Activated CD8-positive, alpha-beta memory T cell treated with anti-CD3 and anti-CD28 coated beads for 36 hours (primary cell): ENCODE measurements at regions not wholly inside any gene's neighbourhood (a gene's known extent, or its start where the extent isn't known, plus 50 kb on each side); places are given as distances from the start of the nearest gene placed in this dataset.

Source experiments
- CTCF ChIA-PET: fragments of 350-600 bp; sonication (Branson Sonifier 250); formaldehyde crosslinking; loops from one replicate; lab custom pipeline; 2021; ENCODE audit warnings: antibody characterized with exemption; lab: Charles Lee
- POLR2A ChIA-PET: fragments of 350-600 bp; sonication (Branson Sonifier 250); formaldehyde crosslinking; loops from one replicate; lab custom pipeline; 2021; ENCODE audit warnings: antibody characterized with exemption; lab: Charles Lee

DNA sequence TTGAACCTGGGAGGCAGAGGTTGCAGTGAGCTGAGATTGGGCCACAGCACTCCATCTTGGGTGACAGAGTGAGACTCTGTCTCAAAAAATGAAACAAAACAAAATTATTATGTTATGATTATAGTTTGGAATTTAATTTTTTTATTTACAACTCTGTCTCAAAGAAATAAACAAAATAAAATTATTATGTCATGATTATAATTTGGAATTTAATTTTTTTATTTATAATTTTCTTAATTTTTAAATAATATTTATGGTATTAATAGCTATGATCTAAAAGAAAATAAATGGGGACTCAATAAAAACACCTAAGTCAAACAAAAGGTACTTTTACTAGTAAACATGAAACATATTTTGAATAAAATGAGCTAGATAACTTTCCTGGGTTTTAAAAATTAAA is 994.8 kb upstream of the GHITM start:
- CTCF ChIA-PET: no interaction called here
- POLR2A ChIA-PET: no interaction called here

DNA sequence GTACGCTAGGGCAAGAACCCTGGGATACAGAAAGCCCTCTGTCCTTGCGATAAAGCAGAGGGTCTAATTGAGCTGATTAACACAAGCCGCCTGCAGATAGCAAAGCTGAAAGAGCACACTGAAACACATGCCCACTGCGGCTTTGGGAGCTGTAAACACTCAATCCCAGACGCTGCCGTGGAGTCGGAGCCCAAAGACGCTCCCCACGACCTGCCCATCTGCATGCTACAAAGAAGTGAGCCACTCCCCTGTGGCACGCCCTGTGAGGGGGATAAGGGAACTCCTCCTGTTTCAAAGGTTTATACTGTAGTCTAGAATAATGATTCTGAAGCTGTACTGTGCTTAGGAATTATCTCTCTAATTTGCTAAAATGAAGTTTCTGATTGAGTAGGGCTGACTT is 985.6 kb upstream of the GHITM start:
- CTCF ChIA-PET: no interaction called here
- POLR2A ChIA-PET: no interaction called here

DNA sequence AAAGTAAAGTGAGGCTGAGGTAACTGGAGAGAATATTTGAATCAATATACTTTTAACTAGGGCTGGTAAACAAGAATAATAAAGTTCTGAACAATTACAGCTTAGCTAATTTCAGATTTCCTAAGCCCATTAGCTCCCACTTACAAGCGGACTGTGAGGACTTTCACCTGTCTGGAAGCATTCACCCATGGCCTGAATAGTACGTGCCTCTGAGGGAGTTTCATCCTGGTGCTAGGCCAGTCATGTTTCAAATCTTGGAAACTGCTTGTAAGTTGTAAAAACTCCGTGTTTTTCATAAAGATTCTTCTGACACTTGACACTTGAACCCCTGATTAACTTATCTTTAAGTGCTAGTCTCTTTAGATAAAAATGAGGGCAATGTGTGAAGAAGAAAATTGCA is 975.2 kb upstream of the GHITM start:
- ChIA-PET POLR2A (no interaction called here), CTCF (no interaction called here)

DNA sequence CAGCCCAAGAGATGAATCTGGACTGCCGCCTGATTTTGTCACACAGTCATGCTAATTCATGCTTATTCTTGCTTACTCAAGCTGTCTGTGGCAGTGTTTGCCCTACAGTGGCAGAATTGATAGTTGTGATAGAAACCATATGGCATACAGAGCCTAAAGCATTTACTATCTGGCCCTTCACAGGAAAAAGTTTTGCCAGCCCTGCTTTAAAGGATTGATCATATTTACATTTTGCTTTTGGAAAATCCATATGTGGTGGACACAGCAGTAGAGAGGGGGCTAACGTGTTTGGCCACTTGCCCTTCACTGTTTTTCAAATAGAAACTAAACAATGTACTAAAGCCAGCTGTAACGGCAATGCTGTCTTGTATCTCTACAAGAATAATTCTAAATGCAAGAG is 974.0 kb upstream of the GHITM start:
- CTCF ChIA-PET: no interaction called here

DNA sequence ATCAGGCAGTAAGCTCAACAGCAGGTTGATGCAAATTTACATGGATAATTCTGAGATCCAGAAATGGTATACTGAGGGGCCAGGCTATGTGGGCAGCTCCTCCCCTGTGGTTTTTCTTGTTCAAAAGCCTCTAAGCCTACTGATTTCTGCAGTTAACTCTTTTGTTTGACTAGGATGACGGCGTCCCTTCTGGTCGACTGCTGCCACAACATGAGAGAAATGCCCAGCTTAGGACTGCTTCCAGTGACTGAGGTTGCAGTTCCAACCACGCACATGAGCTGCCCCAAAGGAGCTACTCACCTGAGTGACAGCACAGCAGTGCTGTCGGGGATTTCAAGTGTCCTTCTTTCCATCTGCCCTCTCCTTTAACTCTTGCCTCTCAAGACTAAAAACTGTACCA is 973.0 kb upstream of the GHITM start:
- ChIA-PET POLR2A (no interaction called here), CTCF (no interaction called here)

More for the DNA sequence above, 974.0 kb upstream of the GHITM start:
- POLR2A ChIA-PET: no interaction called here

DNA sequence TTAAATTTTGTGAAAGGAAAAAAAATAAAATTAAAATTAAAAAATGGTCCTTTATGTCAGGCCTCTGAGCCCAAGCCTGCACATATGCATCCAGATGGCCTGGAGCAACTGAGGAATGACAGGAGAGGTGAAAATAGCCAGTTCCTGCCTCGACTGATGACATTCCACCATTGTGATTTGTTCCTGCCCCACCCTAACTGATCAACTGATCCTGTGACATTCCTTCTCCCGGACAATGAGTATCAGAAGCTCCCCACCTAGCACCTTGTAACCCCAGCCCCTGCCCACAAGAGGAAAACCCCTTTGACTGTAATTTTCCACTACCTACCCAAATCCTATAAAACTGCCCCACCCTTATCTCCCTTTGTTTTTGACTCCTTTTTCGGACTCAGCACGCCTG is 972.2 kb upstream of the GHITM start:
- ChIA-PET CTCF (no interaction called here), POLR2A (no interaction called here)

DNA sequence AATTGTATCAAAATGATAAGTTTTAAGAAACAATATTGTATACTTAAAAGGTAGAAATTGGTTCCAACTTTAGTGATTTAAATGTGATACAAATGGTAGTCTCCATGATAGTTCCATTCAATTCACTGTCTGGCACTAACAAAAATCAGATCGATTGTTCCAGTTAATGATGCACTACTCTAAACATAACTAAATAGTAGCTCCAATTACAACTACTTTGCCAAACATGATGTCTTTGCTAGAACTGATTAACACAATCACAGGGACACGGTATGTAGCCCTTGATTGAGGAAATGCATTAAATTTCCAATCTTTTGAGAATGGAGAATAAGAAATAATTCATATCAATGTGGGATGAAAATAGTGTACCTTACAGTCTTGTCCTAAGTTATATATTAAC is 962.4 kb upstream of the GHITM start:
- ChIA-PET POLR2A (no interaction called here), CTCF (no interaction called here)

DNA sequence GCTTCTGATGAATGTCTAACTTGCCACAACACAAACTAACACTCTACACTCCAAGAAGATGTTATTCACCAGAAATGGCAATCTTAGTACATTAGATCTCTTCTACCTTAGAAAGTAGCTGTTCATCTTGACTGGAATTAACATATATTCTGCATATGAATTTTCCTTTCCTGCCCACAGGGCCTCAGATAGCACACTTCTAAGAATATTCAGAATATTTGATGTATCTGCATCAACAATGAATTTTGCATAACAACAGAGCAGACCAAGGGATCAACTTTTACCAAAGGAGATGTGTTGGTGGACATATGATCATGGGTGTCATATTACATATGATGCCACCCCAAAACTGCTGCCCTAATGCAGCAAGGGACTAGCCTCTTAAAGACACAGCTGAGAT is 960.8 kb upstream of the GHITM start:
- POLR2A ChIA-PET: no interaction called here
- CTCF ChIA-PET: no interaction called here

DNA sequence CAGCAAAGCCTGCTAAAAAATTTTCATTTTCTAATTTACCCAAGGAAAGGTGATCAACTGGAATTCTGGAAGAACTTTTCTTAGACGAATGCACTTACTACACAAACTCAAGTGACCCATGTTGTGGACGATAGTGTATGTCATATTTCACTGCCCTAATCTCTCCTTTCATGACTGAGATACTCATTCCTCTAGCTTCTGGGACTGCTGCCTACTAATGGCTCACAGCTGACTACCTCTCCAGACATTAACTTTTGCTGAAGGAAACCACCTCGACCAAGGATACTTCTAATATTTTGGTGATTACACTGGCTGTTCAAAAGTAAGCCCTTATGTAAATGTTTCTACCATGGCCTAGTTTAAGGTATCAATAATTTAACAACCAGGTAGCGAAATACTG is 959.9 kb upstream of the GHITM start:
- ChIA-PET POLR2A (no interaction called here), CTCF (no interaction called here)

DNA sequence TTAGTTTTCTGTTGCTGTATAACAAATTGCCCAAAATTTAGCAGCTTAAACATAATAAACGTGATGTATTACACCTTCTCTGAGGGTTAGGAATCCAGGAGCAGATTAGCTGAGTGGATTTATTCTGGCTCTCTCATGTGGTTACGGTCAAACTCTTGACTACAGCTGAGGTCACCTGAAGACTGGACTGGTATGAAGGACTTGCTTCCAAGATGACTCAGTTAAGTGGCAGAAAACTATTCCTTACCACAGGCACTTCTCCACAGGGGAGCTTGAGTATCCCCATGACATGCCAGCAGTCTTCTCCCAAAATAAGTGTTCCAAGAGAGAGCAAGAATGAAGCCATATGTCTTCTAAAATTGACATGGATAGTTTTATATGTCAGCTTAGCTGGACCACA is 957.2 kb upstream of the GHITM start:
- ChIA-PET CTCF (no interaction called here), POLR2A (no interaction called here)

DNA sequence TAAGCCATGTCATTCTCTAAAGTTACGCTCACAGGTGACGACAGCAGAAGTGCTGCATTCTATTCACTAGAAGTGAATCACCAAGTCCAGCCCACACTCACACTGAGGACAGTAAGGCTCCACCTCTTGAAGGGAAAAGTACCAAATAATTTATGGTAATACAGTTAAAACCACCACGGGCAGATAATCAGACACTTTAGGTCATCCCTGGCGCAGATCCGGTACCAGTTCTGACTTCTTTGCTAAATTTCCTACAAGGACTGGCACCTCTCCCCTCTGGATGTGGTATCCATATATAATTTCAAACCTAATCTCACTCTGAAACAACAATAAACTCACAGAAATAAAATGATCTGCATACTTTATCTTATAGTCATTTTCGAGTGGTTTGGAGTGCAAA is 954.7 kb upstream of the GHITM start:
- ChIA-PET POLR2A (no interaction called here), CTCF (no interaction called here)

DNA sequence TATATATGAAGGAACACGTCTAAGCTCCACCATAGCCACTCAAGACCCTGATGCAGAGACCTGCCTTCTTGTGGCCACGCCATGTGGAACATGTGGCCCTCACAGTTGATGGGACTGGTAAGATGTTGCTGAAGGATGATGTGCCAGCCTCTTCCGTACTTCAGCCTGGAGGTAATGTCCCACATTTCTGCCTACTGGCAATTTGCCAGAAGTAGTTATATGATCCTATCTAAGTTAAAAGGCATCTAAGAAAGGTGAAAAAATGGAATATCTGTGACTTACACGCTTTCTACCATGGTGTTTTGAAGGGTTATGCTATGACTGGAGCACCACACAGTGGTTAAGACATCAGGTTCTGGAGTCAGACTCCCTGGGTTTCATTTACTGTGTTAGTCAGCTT is 948.7 kb upstream of the GHITM start:
- ChIA-PET CTCF (no interaction called here), POLR2A (no interaction called here)

DNA sequence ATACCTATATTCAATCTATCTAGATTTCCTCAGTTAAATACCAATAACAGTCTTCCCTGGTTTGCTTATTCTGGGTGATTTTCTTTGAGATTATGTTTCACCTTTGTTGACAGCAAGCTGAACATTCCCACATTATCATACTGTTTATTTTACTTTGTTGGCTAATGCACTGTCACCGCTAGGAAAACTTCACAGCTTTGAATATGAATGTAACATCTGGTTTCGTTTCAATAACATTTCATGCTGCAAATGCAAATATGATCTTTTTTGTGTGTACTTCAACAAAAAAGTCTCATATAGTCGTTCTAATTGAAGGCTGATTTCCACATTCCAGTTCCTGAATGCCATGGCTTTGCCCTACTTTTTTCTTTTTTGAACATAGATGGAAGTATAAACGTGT is 946.3 kb upstream of the GHITM start:
- ChIA-PET POLR2A (no interaction called here), CTCF (no interaction called here)

DNA sequence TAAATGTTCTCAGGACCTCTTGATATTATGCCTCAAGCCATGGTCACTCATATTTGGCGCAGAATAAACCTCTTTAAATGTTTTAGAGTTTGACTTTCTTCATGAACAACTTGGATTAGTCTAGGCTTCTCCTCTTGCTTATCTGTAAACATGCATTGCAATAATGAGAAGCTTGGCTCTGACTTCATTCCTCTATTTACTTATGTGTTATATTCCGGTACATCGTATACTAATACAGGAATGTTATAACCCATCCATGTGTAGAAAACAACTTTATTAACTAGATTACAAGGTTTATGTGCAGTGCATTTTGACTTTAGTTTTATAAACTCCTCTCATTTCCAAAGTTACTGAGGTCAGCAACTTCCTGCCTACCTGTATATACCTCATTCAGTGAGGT is 944.3 kb upstream of the GHITM start:
- POLR2A ChIA-PET: no interaction called here

DNA sequence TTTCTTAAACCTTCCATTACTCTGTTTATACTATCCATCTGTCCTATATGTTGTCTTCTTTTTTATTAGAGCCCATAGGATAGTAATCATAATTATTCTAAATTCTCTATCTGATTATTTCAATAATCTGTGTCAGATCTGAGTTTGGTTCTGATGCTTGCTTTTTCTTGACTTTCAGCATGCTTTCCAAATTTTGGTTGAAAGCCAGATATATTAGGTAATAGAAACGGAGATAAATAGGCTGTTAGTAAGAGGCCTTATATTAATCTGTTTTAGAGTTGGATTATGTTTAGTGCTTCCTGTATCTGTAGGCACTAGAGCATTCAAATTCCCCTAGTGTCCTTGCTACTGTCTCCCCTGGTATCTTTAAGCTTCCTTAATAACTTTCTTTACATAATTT is 939.9 kb upstream of the GHITM start:
- ChIA-PET POLR2A (no interaction called here), CTCF (no interaction called here)

More for the DNA sequence above, 944.3 kb upstream of the GHITM start:
- CTCF ChIA-PET: no interaction called here

DNA sequence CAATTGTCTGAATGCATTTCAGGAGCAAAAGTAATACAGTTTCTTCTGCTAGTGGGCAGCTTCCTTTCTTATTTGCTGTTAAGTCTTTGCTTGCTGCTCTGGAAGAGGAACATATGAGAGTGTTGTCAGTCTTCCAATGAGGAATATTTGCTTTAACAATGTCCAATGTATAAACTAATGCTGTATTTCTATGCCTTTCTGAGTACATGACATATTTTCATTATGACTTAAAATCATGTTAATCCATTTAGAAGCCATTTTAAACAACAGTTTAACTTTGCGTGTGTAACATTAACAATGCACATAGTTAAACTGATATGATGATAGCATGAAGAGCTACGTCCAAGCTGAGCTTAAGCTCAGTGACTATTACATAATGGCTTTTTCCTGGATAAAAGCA is 933.4 kb upstream of the GHITM start:
- POLR2A ChIA-PET: no interaction called here
- CTCF ChIA-PET: no interaction called here

DNA sequence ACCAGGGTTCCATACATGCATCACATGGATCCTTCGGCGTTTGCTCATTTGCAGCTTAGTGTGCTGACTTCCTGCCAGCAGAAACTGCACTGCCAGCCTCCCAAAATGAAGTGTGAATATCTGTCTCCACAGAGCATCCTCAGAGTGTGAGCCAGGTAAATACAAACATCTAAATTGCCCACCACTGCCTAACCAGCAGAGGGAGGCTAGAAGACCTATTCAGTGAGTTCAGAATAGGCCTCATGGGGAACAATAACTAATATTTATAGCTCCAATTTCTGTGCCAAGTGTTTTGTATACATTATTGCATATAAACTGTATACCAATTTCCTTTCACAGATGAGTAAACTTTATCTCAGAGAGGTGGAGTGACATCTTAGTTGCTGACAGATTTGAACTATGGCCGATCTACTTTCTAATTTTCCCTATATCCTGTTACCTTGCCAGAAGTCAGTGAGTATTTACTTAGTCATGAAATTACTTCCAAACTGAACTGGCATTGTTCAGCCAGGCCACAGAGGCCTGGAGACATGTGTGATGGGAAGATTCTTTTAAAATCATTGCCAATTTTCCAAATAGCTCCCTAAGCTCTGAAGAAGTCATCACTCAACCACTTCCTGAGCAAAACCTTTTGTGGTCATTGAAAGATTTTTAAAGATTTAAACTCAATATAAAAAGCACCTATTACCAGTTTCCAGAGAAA is 926.5 kb upstream of the GHITM start:
- POLR2A ChIA-PET: no interaction called here
- CTCF ChIA-PET: no interaction called here

DNA sequence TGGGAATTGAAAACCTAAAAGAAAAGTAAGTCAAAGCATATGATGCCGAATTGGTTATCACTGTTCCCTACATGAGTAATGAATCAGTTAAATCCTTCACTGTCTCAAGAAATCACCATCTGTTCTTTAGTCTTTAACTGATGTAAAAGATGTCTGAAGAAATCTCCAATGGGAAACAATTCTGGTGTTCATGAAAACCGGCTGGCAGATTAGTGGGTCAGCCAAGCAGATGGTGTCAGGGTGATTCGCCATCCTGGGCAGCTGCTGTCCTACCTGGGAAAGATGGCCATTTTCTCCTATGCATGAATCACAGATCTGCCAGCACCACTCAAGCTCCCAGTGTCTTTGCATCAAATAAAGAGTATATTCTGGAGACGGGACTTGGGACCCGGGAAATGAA is 925.2 kb upstream of the GHITM start:
- POLR2A ChIA-PET: no interaction called here
- CTCF ChIA-PET: no interaction called here

DNA sequence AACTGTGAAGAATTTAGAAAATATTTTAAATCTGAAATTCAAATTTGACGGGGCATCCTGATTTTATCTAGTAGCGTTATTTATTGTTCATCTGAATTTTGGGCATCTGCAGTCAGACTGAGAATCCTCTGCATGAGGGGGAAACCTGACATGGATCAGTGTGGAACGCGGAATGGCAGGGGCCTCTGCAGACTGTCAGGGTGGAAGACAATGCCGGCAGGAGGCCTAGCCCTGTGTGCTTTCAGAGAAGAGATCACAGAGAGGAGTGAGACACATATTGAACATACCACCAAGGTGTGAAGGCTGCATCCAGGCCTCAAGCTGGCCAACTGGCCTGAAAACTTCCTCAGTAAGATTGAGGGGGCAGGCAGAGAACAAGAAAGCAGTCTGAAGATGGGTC is 921.1 kb upstream of the GHITM start:
- POLR2A ChIA-PET: no interaction called here
- CTCF ChIA-PET: no interaction called here

DNA sequence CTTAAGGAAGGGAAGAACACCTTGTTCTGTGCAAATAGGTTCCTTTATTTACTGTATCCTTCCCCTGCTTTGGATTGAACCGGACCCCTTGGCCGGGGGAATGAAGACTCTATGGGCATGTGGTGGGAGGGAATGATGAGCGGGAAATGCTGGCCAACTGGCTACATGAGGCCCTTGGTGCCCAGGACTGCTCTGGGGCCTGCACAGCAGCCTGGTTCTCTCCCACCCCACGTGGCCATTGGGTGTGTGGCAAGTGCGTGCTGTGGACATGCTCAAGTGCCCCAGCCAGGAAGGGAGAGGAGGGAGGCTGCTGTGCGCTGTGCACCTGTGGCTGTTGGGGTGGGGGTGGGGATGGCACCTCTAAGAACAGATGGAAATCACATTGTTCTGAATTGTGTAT is 917.0 kb upstream of the GHITM start:
- ChIA-PET CTCF (no interaction called here), POLR2A (no interaction called here)

DNA sequence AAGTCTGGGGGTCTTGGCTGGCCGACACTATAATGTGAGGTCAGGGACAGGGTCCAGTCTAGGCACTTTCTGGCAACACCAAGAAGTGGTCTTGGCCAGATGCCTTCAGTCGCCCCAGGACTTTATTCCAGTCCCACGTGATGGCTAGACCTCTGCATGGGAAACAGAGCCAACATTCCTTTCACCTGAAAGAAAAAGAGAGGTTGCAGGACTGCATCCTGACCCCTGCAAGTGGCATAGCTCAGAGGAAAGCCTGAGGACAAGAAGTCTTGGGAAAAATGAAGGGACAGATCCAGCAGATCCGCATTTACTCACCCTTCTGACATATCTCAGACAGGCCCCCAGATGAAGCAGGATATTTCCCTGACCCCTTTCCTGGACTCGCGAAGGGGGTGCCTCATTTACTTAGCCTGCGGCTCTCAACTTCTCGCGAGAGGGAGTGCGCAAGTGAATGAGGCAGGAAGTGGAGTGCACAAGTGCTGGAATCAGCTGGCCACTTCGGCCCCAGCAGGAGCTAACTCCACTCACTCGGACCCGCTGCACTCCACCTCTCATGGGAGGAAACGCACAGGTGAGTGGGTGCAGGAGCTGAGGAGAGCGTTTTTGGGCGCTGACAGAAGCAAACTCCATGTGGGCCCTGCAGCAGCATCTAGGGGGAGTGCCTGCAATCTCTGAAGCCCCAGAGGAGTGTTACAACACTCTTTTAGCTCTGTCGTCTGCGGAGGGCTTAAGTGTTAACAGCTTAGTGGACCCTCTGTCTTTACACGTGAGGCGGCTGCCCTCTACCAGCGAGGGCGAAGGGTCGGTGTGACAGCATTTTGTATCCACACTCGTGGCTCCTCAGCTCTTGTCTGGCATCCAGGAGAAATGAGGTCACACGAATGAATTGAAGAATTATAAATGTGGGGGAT is 916.2 kb upstream of the GHITM start:
- POLR2A ChIA-PET: no interaction called here

More for the DNA sequence above, 916.2 kb upstream of the GHITM start:
- CTCF ChIA-PET: no interaction called here
